NOMO-1 treated with DMSO at 0.1 percent for 48 hours (cell line): ENCODE measurements at regions not wholly inside any gene's neighbourhood (a gene's known extent, or its start where the extent isn't known, plus 50 kb on each side); places are given as distances from the start of the nearest gene placed in this dataset.

Experiments used
- DNase-seq: peaks from one replicate; lab custom pipeline; 2025; ENCODE audit not compliant: unreplicated experiment; lab: John Stamatoyannopoulos, UW

DNA sequence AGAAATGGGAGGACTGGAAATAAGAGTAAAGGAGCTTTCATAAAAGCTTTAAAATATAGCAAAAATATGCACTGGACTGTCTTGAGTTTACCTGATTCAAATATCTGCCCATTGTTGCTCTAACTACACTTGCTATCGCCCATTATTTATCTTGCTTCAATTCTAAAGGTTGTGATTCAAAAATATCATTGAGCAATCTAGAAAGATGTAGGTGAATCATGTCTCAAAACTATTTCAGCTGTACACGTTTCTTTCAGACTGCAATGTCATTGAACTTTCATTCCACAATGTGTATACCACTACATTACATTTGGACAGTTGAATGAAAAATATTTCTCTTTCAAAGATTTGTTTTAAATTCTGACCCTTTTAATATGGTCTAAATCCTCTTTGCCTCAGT, 545.6 kb downstream of the BMP2 start:
- no peak for DNase-seq

DNA sequence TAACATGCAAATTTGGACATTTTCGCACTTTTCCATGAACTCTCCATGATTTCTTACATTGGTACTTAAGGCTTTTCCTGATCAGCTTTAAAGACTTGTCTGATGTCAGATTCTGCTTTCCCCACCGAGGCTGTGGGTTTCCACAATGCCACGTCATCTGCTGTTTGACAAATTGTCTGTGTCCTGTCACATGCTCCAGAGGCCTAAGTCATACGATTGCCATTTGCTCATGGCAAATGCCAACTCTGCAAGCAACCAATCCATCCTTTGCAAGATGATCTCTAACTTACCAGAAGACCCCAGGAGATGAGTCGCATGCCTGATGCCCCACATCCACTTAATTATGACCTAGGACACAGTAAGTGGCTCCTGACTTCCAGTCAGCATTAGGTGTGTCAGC, 556.5 kb downstream of the BMP2 start:
- DNase-seq = no peak

DNA sequence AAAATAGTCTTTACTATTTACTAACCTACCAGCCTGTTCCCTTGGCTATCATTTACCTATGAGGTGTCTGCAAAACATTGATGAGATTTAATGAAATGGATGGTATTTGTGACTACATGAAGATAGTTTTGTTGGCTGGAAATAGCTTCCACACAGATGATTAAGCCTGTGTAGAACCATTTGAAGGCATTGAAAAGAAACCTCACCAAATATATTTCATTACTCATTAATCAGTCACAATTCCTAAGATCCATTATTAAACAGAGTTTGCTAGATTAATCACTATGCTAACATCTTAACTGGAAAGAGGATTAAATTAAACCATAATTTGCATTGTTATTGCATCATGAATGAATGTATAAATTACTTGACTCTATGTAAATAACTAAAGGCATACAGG, 560.3 kb downstream of the BMP2 start:
- no peak for DNase-seq

DNA sequence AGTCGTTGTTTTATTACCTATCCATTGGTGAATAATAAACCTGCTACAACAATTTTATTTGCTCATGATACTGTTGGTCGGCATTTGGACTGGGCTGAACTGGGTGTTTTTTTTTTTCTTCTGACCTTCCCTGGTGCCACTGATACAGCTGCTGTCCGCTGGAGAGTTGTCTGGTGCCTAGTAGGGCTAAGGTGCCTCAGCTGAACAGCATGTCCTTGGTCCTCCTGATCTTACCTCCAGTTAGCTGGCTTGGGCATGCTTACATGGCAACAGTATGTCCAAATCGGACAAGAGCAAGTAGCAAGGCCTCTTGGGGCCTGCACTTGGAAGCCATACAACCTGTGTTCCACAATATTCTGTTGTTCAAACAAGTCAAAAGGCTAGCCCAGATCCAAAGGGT, 563.4 kb downstream of the BMP2 start:
- no peak for DNase-seq

DNA sequence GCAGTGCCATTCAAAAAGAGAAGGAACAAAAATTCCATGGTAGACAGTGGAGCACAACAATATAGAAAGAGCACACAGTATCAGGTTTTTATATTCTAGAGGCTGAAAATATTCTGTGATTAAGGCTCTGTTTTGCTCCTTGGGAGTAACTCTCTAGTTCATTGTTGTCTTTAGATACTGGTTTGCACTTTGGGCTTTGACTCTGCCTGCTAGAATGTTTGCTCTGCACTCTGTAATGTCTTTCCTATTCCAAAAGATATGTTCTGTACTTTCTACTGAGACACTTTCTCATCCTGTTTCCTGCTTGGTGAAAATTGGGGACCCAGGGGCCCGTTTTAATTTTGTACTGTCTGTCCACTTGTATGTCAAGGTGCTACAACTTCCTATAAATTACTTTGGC, 564.7 kb downstream of the BMP2 start:
- DNase-seq = no peak

DNA sequence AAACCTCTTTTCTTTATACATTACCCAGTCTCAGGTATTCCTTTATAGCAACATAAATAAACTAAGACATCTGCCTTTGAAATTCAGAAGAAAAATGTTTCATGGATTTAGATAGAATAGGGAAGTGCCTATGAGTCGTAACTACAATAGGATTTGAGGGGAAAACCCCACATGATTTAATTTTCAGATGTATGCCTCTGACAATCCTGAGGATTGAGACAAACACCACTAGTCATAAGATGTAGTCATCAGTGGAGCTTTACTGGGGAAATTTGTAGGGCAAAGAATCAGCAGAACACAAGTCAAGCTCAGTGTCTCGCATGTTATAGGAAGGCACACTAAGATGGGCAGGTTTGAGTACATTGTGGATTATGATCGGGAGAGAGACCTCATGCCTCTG, 566.4 kb downstream of the BMP2 start:
- DNase-seq = no peak

DNA sequence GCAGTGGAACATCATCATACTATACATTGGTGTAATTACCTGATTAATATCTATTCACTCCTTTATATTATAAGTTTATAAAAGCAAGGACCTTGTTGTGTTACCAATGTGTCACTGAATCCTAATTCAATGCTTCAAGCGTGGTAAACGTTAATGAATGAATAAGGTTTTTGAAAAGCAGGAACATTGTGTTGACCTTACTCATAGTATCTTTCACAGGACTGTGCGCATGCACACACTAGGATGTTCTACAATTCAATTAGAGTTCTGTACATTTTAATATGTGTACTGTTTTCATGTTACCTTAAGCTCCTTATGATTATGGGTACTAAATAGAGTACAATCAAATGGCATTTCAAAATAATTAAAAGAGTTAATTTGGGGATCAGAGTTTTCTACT, 578.5 kb downstream of the BMP2 start:
- DNase-seq = no peak

DNA sequence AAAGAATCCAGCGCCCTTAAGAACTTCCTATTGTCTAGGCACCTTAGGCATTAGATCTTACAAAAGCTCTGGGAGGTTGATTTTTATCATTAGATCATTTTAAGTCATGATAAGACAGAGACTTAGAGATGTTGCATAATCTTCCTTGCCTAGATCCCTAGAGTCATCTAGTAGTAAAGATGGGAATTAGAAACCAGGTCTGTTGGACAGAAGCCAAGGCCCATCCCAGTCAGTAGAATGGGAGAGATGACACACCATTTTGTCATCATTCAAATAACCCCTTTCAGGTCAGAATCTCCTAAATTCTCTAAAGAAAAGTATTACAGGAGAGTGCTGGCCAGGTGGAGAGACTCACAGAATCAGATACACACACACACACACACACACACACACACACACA, 579.1 kb downstream of the BMP2 start:
- no peak for DNase-seq

DNA sequence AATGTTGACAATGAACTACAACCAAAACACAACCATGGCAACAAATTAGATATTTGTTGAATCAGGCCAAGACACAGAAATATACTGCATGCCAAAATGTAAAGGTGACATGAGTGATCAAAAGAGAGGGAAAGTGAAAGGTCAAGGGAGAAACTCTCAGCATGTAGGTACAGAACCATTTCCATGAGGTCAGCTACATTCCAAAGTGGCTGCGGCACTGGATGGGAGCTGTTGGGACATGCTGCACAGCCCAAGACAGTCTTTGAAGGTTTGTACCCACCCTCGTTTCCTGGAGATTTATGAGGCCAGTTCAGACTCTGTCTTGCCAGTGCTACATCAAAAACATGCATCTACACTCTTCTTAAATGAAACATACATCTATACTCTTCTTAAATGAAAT, 579.9 kb downstream of the BMP2 start:
- DNase-seq = no peak

DNA sequence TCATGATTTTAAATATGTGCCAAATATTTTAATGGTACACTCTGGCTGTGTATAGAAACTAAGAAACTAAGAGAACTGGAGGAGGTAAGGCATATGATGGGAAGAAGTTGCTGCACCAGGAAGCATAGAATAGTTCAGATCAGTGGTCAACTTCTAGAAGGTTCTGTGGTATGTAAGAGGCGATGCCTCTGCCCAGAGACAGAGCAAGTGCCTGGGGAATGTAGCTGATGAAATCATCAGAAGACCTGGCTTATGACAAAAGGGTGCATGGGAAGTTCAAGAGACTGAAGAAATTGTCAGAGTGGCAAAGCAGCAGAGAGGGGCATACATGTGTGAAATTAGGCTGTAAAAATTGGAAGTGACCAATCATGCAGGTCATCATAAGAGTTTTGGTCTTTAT, 580.8 kb downstream of the BMP2 start:
- DNase-seq = no peak

DNA sequence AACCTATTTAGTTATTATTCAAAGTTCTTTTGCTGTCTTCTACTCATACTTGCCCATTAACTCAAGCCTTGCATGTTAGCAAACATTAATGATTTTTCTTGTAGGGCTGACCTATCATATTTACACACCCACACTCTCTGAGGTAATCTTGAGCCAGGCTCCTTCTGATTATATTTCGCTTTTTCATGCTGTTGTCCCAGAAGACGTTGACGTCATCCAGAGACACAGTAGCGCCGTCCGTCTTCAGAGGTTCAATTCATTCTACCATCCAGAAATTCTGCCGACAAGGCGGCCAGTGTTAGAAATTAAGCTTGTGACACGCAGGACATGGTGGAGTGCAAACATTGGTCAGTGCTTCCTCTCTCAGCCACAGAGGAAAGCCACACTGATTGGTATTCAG, 584.7 kb downstream of the BMP2 start:
- no peak for DNase-seq

DNA sequence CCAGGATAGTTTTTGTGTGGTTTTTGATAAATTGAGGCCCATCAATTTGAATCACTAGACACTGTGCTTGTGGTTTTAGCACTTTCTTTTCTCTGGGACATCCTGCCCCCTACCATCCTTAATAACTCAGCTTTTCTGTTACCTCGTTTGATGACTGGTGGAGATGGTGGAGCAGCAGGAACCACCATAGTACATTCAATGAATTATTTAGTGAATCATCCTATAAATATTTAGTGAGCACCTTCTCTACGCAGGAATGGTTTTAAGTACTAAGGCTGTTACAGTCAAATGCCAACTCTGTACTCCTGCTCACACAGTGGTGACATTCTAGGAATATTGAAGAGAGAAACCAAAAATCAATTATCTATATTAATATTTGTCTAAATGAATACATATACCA, 585.2 kb downstream of the HAO1 start:
- no peak for DNase-seq

DNA sequence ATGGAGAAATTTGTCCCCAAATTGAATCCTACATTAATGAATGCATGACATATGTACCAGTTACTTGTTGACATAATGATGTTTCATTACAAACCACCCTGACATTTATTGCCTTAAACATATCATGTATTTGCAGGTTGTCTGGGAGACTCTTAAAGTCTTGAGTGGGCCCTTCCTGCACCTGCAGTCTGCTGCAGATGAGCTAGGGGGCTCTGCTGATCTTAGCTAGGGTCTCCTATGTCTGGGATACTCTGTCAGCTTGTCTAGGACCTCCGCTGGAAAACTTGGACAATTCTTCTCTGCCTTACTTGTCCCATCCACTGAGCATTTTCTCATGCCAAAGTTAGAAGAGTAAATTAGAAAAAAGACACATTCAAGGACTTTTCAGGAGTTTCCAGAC, 581.6 kb downstream of the HAO1 start:
- DNase-seq = no peak

DNA sequence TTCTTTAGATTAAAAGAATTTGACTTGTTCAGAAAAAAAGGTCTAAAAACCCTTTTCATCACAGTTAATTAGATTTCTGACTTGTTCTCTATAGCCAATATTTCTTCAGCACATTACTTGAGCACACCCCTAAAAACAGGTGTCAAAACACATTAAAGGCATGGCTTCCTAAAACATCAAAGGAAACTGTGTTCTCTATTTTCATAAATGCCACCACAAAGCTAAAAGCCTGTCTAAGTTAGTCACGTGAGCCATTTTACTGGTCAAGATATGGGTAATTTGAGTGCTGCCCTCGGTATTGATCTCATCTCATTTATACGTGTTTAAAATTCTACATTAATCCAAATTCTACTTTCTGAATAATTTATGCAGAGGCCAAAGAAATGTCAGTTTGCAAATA, 580.5 kb downstream of the HAO1 start:
- no peak for DNase-seq

DNA sequence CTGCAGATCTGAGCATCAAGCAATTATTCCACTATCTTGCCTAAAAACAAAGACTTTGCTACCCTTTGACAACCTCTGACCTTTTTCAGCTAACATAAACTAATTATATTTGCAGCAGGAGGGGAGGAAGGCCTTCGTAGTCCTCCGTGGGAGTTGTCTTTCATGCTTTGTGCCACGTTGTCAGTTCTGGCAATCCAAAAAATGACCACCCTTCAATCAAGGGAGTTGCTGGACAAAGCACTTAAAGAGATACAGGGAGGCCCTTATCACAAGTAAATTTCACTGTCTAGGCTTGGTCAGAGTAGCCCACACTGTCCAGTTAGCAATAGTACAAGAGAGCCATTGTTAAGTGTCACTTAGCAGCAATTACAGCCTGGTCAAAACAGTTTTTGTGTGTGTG, 578.9 kb downstream of the HAO1 start:
- no peak for DNase-seq

DNA sequence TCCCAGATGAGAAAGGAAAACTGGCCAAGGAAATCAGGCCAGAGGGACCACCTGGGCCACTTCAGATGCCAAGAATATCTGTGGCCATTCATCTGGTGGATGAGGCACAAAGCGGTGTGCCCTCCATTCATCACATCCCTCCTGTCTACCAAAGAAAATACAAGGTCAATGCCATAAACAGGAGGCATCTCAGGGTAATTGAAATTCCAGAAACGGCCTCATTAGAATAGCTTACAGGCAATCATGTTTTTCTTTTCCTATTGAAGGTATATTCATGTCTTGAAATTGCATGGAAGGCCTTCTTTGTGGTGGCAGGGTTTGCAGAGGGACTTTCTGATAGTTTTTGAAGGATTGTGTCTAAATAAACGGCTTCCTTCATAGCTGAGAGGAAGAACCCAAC, 578.3 kb downstream of the HAO1 start:
- DNase-seq = no peak

DNA sequence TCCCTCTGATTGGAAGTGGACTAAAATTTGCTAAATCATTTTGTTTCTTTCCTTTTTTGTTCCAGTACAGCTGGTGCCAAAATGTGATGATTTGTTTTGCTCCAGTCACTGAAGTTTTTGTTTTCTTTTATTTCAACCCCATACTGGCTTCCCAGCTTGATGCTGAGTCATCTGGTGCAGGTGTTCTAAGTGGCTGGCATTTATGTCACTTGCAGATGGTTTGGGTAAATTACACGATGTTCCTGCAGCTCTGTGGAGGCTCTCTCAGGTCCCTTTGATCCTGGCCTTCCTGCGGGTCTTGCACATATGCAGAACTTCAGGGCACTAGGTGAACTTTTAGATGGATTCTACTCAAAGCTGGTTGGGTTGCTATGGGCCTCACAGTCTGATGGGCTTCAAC, 577.7 kb downstream of the HAO1 start:
- no peak for DNase-seq

DNA sequence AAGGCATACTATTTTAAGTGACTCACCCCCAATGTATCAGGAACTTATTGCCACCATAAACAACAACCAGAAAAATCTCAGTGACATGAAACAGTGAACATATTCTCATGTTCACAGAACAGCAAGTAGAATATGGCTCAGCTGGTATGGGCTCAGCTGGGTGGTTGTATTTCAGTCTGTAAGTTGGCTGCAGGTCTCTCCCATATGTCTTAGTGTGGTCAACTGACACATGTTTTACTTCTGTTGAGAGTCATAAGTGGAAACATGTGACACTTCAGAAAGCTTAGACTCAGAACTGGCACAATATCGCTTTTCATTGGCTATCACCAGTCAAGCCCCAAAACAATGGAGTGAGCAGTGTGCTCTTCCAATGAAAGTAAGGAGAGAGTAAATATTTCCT, 574.1 kb downstream of the HAO1 start:
- no peak for DNase-seq

DNA sequence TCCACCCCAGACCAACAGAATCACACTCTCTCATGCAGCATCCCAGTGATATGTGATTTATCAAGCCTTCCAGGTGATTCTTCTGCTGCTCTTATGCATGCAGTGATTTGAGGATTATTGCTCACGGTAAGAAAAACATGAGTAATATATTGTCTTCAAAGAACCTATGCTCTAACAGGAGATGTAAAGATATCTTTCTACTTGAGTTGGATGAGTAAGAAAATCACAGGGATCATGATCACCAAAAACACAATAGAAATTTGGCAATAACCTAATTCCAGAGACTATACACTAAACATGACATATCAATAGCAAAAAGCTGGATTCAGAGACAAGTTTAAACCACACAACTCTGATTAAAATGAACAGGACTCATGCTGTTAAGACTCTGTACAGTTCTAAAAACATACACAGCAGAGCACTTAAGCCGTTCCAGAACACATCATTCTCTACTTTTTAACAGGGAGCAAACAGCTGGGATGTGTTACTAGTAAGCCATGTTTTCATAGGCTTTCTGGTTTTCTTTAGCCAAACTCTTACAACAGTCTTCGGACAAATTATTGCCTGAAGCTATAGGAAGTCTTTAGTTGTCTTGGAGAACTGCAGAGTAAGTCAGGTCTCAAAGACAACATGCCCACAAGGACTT, 568.6 kb downstream of the HAO1 start:
- DNase-seq = no peak

DNA sequence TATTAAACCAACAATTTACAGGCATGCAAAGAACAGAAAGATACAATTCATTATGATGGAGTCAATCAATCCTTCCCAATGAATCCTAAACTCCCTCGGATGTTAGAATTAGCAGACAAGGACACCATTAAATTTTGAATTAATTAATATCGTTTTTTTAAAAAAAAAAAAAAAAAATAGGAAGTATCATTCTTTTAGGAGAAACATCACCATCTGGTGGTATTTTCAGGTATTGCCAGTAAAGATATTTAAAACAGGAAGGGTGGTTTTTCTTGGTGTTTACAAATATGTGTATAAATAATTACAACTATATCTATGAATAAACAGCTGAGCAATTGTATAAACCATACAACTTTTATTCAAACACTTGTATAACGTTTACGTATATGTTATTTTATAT, 564.4 kb downstream of the HAO1 start:
- DNase-seq = peak; percentile 26

DNA sequence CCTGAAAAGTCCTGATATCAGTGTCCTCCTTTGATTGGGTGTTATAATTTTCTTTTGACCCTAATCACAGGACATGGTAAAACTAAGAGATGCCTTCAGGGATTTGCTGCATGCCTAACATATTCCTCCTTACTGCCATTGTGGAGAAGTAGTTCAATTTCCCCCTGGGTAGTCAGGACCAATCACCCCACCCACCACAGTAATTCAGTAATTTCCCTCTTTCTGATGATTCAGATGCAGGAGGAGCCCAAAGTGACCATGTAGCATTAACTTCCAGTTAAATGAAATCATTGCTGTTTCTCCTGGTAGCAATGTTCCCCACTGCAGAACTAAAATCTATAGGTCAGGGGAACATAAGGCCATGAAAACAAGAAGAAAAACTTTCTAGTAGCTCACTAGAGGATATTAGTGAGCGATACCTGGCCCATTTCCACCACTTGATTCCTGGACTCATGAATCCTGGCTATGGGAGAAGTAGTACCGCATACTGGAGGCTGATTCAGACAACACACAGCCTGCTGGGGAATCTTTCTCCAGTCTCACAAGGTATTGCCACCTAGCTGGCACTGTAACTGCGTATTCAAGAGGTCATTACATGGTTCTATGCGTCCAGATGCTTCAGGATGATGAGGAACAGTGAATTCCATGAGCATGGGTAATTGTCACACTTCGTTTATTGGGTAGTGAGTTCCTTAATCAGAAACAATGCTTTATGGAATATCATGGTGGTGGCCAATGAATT, 561.2 kb downstream of the HAO1 start:
- DNase-seq = no peak

DNA sequence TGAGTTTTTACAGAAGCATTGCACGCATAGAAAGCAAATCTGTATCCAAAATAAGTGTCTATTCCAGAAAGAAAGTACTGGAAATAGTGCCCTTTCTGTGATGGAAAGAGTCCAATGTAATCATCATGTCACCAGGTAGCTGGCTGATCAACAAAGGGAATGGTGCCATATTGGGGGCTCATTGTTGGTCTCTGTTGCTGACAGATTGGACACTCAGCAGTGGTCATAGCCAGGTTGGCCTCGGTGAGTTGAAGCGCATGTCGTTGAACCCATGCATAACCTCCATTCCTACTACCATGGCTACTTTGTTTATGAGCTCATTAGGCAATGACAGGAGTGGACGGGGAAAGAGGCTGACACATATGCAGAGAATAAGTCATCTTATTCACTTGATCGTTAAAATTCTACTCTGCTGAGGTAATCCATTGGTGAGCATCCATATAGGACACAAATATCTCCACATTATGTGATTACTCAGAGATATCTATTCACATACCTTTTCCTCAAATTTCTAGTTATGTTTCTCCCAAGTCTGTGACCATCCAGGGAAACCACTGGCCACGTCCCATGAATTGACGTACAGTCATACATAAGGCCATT, 560.5 kb downstream of the HAO1 start:
- DNase-seq = no peak

DNA sequence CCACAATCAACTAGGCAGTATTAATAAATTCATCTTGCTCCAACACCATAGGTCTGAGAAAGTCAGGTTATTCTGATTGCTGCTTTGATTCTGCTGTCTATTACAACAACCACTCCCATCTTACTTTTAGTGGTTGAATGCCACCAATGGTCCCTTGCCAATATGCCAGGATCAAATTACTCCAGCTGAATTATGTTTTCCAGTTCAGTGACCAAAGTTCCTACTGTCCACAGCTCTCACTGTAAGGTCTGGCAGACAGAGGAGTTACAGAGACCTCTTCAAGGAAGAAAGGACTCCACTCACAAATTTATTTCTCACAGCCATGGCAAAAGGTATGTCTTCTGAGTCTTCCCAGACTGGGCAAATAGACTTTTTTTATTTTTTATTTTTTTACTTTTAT, 557.0 kb downstream of the HAO1 start:
- no peak for DNase-seq
